ENCODE measurements at regions not wholly inside any gene's neighbourhood (a gene's known extent, or its start where the extent isn't known, plus 50 kb on each side); places are given as distances from the start of the nearest gene placed in this dataset.

GRCh38 chr10:128377988-128378387 is 251.8 kb upstream of the MKI67 start:
- DNase-seq, result no peak

DNA sequence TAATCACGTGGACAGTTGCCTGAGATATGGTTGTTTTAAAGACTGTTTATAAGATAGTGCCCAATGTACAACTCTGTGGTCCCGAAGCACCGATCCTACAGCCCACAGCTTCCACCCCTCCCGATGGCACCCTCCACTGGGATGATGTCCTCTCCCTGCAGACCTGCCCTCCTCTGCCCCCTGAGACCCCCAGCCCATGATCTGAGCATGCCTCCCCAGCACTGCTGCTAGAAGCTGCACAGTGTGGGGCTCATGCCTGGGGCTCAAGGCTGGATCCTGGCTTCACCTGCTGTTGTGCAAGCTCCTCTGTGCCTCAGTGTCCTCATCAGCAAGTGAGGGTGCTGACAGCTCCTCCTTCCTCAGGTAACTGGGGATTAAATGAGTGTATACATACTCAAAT is 254.7 kb upstream of the MKI67 start:
- DNase-seq, result no peak

GRCh38 chr10:128382225-128382624 is 256.0 kb upstream of the MKI67 start:
- no peak for DNase-seq

- DNase-seq, result no peak
Measured at GRCh38 chr10:128384831-128385230, 258.6 kb upstream of the MKI67 start.

DNA sequence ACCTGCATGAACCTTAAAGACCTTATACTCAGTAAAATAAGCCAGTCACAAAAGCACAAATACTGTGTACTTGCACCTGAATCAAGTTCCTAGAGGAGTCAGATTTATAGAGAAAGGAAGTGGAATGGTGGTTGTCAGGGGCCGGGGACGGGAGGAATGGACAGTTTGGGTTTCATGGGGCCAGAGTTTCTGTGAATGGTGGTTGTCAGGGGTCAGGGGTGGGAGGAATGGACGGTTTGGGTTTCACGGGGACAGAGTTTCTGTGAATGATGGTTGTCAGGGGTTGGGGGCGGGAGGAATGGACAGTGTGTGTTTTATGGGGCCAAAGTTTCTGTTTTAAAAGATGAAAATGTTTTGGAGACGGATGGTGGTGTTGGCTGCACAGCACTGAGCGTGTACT is 260.0 kb upstream of the MKI67 start:
- DNase-seq, result no peak

- no peak for DNase-seq
Measured at GRCh38 chr10:128386816-128387604, 260.8 kb upstream of the MKI67 start.

- no peak for DNase-seq
Measured at GRCh38 chr10:128390596-128390995, 264.4 kb upstream of the MKI67 start.

GRCh38 chr10:128393546-128393945 is 267.3 kb upstream of the MKI67 start:
- no peak for DNase-seq

GRCh38 chr10:128398118-128398517 is 271.9 kb upstream of the MKI67 start:
- no peak for DNase-seq

DNA sequence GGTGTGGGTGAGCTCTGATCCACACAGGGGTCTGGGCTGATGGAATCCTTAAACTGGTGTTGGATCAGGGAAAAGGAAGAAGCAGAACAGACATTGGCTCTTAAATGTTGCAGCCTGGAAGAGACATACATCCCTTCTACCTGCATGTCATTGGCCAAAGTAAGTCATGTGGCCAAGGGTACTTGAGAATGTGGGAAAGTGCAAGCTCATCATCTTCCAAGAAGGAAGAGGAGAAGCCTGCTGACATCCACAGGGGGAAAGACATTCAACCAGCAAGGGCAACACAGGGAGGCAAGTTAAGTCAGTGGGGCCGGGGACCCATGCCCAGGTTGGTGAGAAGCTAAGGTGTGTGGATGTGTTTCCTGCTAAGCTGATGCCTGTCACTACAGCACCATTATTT is 272.8 kb upstream of the MKI67 start:
- DNase-seq, result no peak

DNA sequence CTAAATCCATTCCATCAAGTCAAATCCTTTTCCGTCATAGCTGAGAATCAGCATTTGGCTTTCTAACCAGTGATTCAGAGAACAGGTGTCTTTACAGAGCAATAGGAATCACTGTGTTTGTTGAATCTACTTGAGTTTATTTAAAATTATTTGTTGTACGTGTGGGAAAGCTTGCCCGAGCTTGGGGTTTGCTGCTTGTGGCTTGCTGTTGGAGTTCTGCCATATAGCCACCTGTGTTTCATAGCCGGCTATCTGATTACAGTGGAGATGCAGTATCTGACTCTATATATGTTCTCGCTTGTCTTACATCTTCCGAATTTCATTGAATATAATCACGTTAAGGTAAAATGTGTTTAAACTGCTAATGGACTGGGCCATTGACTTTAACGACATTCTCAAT is 274.3 kb upstream of the MKI67 start:
- DNase-seq, result no peak

DNA sequence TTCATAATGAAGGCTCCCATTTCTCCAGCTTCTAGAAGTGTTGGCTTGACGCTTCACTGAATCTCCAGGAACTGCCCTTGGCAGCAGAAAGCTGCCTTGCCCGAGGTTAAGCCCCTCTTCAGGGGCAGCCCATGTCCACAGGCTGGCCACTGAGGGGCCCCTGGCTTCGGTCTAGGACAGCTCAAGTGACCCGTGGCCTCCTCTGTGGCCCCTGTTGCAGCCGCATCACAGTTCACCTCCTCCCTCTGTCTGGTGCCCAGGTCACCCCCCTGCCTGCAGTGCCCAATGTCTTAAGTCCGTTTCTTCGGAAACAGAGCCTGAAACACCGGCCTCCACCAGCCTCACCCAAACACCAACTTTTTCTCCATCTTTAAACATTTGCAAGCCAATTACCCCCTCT is 279.2 kb upstream of the MKI67 start:
- DNase-seq, result no peak

GRCh38 chr10:128411643-128412042 is 285.4 kb upstream of the MKI67 start:
- DNase-seq, result no peak

DNA sequence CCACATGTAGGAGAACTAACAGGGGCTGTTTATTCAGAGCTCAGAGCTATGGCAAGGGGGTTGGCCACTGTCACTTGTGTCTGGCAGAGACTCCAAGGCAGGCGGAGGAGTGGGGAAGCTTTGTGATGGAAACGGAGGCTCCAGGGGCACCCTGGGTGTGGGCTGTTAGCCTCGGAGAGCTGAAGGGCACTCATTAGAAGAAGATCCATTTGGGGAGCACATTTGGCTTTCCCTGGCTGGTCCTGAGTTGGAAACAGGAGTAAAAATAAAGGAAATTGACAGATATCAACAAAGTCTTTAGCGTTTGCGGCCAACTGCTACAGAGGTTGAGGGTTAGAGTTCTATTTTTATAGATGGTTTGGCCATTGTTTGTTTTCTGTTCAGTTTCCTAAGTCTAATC is 288.3 kb upstream of the MKI67 start:
- DNase-seq, result no peak

DNA sequence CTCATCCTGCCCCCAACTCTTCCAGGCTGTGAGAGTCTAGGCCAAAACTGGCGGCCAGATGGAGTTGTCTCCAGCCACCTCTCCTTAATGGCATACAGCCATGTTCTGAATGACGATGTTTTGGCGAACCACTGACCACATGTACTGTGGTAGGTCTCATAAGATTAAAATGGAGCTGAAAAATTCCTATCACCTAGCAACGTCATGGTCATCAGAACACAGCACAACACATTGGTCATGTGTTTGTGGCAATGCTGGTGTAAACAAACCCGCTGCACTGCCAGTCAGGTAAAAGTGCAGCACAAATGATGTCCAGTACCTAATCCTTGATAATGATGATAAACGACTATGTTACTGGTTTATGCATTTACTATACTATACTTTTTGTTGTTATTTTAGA is 290.0 kb upstream of the MKI67 start:
- no peak for DNase-seq

DNA sequence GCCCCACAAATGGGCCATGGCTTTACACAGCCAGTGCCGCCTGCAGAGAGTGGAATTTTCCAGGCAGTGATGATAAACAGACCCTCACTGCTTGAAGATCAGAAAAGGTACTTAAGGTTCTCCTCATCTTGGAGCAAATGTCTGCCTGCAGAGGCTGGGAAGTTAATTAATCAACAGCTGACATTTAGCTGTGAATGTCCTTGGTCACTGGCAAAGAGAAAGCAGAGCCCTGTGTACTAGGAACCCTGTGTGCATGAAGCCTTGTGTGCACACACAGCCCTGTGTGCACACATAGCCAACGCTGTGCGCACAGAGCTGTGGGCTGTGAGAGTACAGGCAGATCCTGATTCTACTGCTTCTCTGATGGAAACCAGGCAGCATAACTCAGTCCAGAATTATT is 291.6 kb upstream of the MKI67 start:
- no peak for DNase-seq

- no peak for DNase-seq
Measured at GRCh38 chr10:128418819-128419218, 292.6 kb upstream of the MKI67 start.

GRCh38 chr10:128419466-128420019 is 293.3 kb upstream of the MKI67 start:
- no peak for DNase-seq

GRCh38 chr10:128420623-128421022 is 294.4 kb upstream of the MKI67 start:
- no peak for DNase-seq

DNA sequence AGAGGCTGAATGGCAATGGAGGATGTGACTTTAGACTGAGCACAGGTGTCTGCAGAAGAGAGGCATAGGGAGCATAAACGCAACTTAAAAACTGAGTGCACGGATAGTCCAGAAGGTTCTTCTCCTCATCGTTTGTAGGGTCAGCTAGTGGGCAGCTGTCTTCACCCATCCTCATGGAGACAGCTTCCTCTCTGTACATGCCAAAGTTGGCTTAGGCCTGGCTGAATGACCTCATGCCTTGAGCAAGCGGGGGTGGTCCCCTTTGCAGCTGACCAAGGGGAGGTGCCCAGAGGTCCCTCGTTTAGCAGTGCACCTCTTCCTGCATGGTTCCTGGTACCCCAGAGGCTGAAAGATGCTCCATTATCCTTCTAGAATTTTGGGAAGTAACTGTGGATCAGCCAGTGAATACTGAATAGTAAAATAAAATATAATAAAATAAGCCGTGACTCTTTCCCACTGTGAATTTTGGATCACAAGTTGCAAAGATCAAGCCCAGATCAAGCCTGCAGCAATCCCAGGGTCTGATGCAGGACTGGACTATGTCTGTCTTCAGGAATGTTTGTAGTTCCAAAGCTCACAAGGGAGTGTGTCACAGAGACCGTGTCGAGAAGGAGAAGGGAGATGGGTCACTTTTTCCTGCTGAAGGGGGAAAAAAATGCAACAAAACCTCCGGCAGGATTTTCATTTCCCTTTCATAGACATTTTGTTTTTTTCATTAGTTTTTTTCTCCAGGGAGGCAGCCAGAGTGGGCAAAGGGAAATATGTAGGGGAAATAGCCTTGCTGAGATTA is 295.3 kb upstream of the MKI67 start:
- no peak for DNase-seq

DNA sequence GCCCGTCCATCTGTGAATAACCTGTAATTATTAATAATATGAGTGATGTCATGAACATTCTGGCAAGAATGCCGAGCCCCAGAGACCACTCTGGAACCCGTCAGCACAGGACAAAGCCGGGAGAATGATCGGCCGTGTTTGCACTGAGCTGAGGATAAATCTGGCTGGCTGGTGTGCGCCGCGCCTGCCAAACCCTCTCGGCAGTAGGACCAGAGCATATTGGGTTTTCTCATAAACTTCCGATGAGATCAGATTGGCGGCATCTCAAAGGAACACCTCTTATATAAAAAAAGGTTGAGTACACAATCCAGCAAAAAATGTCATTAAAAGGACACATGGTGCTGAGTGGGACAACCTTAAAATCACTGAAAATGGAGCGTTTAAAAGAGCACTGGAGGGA is 296.0 kb upstream of the MKI67 start:
- DNase-seq, result no peak

DNA sequence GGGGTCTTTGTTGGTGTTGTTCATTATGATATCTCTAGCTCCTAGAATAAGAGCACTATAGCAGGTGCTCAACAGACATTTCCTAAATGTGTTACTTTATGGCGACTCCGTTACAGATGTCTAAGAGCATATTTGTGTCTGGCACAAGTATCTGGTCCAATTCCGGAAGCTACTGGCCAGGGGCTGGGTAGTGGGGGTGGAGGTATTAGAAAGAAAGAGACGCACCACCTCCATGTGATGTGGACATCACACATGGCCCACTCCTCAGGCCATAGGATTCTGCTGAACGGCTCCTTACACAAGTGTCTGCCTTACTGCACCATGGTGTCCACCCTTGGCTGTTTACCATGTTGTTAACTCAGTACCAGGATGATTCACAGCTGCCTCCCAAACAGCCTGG is 296.8 kb upstream of the MKI67 start:
- no peak for DNase-seq

DNA sequence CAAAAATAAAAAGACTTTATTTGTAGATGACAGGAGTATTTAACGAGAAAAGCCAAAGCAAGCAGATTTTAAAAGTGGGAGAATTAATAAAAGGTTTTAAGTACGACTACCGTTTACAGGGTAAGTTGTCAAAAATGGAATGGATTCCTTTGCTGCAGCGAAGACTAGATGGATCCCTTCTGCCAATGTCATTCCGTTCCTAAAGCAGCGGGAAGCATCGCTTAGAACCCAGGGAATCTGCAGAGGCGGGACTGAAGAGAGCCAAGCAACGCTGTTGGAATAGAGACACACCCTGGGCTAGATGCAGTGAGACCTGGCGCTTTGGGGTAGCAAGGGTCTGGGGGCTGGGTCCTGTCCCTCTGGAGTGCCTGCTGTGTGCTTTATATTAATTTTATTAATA is 303.1 kb upstream of the MKI67 start:
- no peak for DNase-seq

DNA sequence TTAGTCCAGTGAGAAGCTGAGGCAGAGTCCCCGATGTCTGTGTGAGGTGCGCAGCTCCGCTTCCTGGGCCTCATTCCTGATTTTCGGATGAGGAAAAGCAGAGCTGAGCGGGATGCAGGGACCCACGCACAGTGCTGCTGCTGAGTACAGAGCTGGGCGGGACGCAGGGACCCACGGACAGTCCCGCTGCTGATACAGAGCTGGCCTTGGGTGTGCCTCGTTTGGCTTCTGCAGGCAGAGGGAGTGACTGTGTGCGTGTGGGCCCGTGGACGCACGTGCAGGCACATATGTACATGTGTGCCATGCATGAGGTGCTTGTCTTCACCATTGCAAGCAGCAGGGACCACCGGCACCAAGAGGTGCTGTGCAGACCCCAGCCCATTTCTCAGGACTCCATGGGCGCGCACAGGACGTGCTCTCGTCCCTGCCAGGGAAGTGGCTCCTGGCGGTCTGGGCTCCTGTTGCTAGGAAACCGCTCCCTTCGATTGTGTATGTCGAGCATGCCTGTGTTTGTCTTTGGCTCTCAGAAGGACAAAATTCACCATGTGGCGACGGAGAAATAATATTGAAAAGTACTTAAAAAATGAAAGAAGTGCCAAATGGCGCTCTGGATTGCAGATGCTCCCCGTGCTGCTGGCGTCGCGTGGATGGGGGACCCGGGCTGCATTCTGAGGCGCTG is 303.8 kb upstream of the MKI67 start:
- no peak for DNase-seq
